ENCODE measurements at regions not wholly inside any gene's neighbourhood (a gene's known extent, or its start where the extent isn't known, plus 50 kb on each side); places are given as distances from the start of the nearest gene placed in this dataset.

GRCh38 chr4:58935332-58935731, 1825.1 kb upstream of the IGFBP7 start:
- TF ChIP-seq CTCF (IDR thresholded peaks at IDR 0.05; ENCODE audit: low read depth, low read length), result no peak
- no peaks in the 10 kb centered on the region for H3K36me3 ChIP-seq
- DNase-seq (ENCODE audit: low read depth in 1 of 2, low spot score in 1 of 2), result no peak
- H3K4me1 ChIP-seq (ENCODE audit: low read depth), result no peaks in the 10 kb centered on the region
- no peak overlapping the region for H3K27ac ChIP-seq
- H3K27me3 ChIP-seq, result no peaks in the 10 kb centered on the region
- H3K4me3 ChIP-seq, result no peak overlapping the region
- H3K9me3 ChIP-seq (ENCODE audit: low read depth), result no peaks in the 10 kb centered on the region

- no peak for TF ChIP-seq CTCF (IDR thresholded peaks at IDR 0.05; ENCODE audit: low read depth, low read length)
Observed at GRCh38 chr4:58936436-58936835, 1826.3 kb upstream of the IGFBP7 start.

GRCh38 chr4:58940167-58940566, 1830.0 kb upstream of the IGFBP7 start:
- Histone ChIP-seq H3K27me3 (no peaks in the 10 kb centered on the region), H3K4me3 (no peak overlapping the region), H3K36me3 (no peaks in the 10 kb centered on the region), H3K4me1 (ENCODE audit: low read depth) (no peaks in the 10 kb centered on the region), H3K9me3 (ENCODE audit: low read depth) (no peaks in the 10 kb centered on the region), H3K27ac (no peak overlapping the region)
- no peak for TF ChIP-seq CTCF (IDR thresholded peaks at IDR 0.05; ENCODE audit: low read depth, low read length)
- no peak for DNase-seq (ENCODE audit: low read depth in 1 of 2, low spot score in 1 of 2)

More at GRCh38 chr4:58936436-58936835, 1826.3 kb upstream of the IGFBP7 start:
- Histone ChIP-seq H3K4me1 (ENCODE audit: low read depth) (no peaks in the 10 kb centered on the region), H3K4me3 (no peak overlapping the region), H3K9me3 (ENCODE audit: low read depth) (no peaks in the 10 kb centered on the region), H3K27ac (no peak overlapping the region), H3K27me3 (no peaks in the 10 kb centered on the region), H3K36me3 (no peaks in the 10 kb centered on the region)
- DNase-seq (ENCODE audit: low read depth in 1 of 2, low spot score in 1 of 2), result no peak

- DNase-seq (ENCODE audit: low read depth in 1 of 2, low spot score in 1 of 2), result no peak
- Histone ChIP-seq H3K27ac (no peak overlapping the region), H3K36me3 (no peaks in the 10 kb centered on the region), H3K4me3 (no peak overlapping the region), H3K9me3 (ENCODE audit: low read depth) (no peaks in the 10 kb centered on the region), H3K4me1 (ENCODE audit: low read depth) (no peaks in the 10 kb centered on the region), H3K27me3 (no peaks in the 10 kb centered on the region)
- TF ChIP-seq CTCF (IDR thresholded peaks at IDR 0.05; ENCODE audit: low read depth, low read length), result no peak
Observed at GRCh38 chr4:58941286-58941685, 1831.1 kb upstream of the IGFBP7 start.

- H3K4me1 ChIP-seq (ENCODE audit: low read depth), result no peaks in the 10 kb centered on the region
- H3K4me3 ChIP-seq, result no peak overlapping the region
- no peaks in the 10 kb centered on the region for H3K36me3 ChIP-seq
- TF ChIP-seq CTCF (IDR thresholded peaks at IDR 0.05; ENCODE audit: low read depth, low read length), result no peak
- H3K27ac ChIP-seq, result no peak overlapping the region
- H3K9me3 ChIP-seq (ENCODE audit: low read depth), result no peaks in the 10 kb centered on the region
- DNase-seq (ENCODE audit: low read depth in 1 of 2, low spot score in 1 of 2), result no peak
- H3K27me3 ChIP-seq, result no peaks in the 10 kb centered on the region
Observed at GRCh38 chr4:58953575-58953974, 1843.4 kb upstream of the IGFBP7 start.

- Histone ChIP-seq H3K4me1 (ENCODE audit: low read depth) (no peaks in the 10 kb centered on the region), H3K27me3 (no peaks in the 10 kb centered on the region), H3K9me3 (ENCODE audit: low read depth) (no peaks in the 10 kb centered on the region), H3K4me3 (no peak overlapping the region), H3K27ac (no peak overlapping the region), H3K36me3 (no peaks in the 10 kb centered on the region)
- no peak for DNase-seq (ENCODE audit: low read depth in 1 of 2, low spot score in 1 of 2)
- TF ChIP-seq CTCF (IDR thresholded peaks at IDR 0.05; ENCODE audit: low read depth, low read length), result no peak
Observed at GRCh38 chr4:58957711-58958110, 1847.5 kb upstream of the IGFBP7 start.
